ENCODE measurements at regions not wholly inside any gene's neighbourhood (a gene's known extent, or its start where the extent isn't known, plus 50 kb on each side); places are given as distances from the start of the nearest gene placed in this dataset.

- TF ChIP-seq TAF1 (IDR thresholded peaks at IDR 0.05; ENCODE audit: low read depth, low read length) (no peak), RNF2 (IDR thresholded peaks at IDR 0.05; ENCODE audit: borderline replicate concordance, low read depth, low read length, missing control alignments, poor library complexity, severe bottlenecking) (no peak), SP1 (IDR thresholded peaks at IDR 0.05; ENCODE audit: low read depth, low read length) (no peak)
Observed at GRCh38 chr20:60581606-60582115, 623.4 kb downstream of the CDH26 start (continued).

Data from H1 (cell line).